Lung (tissue), 11 donors: ENCODE measurements at regions not wholly inside any gene's neighbourhood (a gene's known extent, or its start where the extent isn't known, plus 50 kb on each side); places are given as distances from the start of the nearest gene placed in this dataset.

Experiments used
- ATAC-seq: fragments of 200-7000 bp; cut with Tn5 transposase; one replicate; pipeline ENCODE4 v1.9.1; 2020; ENCODE audit warnings: moderate number of reproducible peaks; ENCODE audit not compliant: insufficient read depth, low FRiP score
- DNase-seq, 3 donors: peaks; one replicate each; pipeline ENCODE4 v3.0.0-alpha.2; 2013 to 2017
- H3K27ac ChIP-seq, 2 donors: one replicate each; pipeline ENCODE4 v1.5.1; 2013; ENCODE audit warnings: mild to moderate bottlenecking in 2 of 2, moderate library complexity in 2 of 2, control low read depth in 1 of 2, inconsistent platforms in 1 of 2, low read depth in 1 of 2, low read length in 1 of 2
- H3K27me3 ChIP-seq, 3 donors: one replicate each; pipeline ENCODE4 v1.5.1; 2013; ENCODE audit warnings: low read length in 2 of 3; ENCODE audit not compliant: control insufficient read depth in 3 of 3, insufficient read depth in 3 of 3
- H3K36me3 ChIP-seq, 4 donors: one replicate each; pipeline ENCODE4 v1.5.1; 2013; ENCODE audit warnings: low read length in 4 of 4, mild to moderate bottlenecking in 1 of 4, moderate library complexity in 1 of 4; ENCODE audit not compliant: control insufficient read depth in 4 of 4, insufficient read depth in 4 of 4
- H3K4me1 ChIP-seq, 5 donors: one replicate each; pipeline ENCODE4 v1.5.1; 2013; ENCODE audit warnings: low read length in 5 of 5, mild to moderate bottlenecking in 2 of 5, moderate library complexity in 1 of 5; ENCODE audit not compliant: control insufficient read depth in 5 of 5, insufficient read depth in 5 of 5
- H3K4me3 ChIP-seq: one replicate; pipeline ENCODE4 v1.5.1; 2013; ENCODE audit warnings: mild to moderate bottlenecking, control low read depth, moderate library complexity
- H3K9ac ChIP-seq, 2 donors: one replicate each; pipeline ENCODE4 v1.5.1; 2013; ENCODE audit warnings: low read length in 2 of 2, control low read depth in 1 of 2; ENCODE audit not compliant: insufficient read depth in 1 of 2
- H3K9me3 ChIP-seq, 4 donors: one replicate each; pipeline ENCODE4 v1.5.1; 2013; ENCODE audit warnings: low read length in 3 of 4, mild to moderate bottlenecking in 1 of 4, moderate library complexity in 1 of 4; ENCODE audit not compliant: control insufficient read depth in 4 of 4, insufficient read depth in 3 of 4
- CTCF ChIP-seq: IDR thresholded peaks from 2 replicates; pipeline ENCODE4 v1.5.1; 2012; ENCODE audit warnings: mild to moderate bottlenecking; ENCODE audit errors: control extremely low read depth, extremely low read depth
- WGBS, 2 donors: extraction: QIAGEN DNeasy Blood & Tissue Kit; methylation state at CpG; one replicate each; pipeline ENCODE4 v1.1.7; 2013; 5-methylcytosine and 5-hydroxymethylcytosine counted together
- donor health status: control.
- donor health status: control.
- donor health status: Bipolar disorder and iron deficiency.
- donor health status: healthy.
- donor health status: DM: yes; HTN: yes; CAD: no.

DNA sequence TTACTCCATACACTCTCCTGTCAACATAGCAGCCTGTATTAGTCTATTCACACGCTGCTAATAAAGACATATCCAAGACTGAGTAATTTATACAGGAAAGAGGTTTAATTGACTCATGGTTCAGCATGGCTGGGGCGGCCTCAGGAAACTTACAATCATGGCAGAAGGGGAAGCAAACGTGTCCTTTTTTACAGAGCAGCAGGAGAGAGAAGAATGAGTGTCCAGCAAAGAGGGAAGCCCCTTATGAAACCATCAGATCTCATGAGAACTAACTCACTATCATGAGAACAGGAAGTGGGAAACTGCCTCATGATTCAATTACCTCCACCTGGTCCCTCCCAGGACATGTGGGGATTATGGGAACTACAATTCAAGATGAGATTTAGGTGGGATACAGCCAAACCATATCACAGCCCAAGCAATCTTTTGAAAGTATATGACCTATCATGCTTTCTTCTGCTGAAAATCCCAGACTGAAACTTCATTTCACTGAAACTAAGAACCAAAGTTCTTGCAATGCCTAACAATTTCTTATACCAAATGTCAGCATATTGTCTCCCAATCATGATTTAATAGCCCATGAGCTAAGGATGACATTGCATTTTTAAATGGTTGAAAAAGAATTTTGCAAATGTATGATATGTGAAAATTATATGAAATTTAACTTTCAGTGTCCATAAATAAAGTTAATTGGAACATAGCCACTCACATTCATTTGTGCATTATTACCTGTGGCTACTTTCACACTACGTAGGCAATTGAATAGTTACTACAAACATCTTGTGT, 686.8 kb upstream of the ZEB2 start:
- Histone ChIP-seq H3K9ac (no peak overlapping the region), H3K27me3 (no peaks in the 10 kb centered on the region), H3K36me3 (no peaks in the 10 kb centered on the region), H3K9me3 (peaks cover 0 to 4% (median 1%) of the 10 kb centered on the region in 4 donors), H3K27ac (no peak overlapping the region), H3K4me1 (no peaks in the 10 kb centered on the region), H3K4me3 (no peak overlapping the region)
- WGBS, 2 donors = 74 to 84% methylated on average over 4 of the region's 4 CpGs
- no peak for TF ChIP-seq CTCF
- DNase-seq = no peak
- no peak for ATAC-seq

DNA sequence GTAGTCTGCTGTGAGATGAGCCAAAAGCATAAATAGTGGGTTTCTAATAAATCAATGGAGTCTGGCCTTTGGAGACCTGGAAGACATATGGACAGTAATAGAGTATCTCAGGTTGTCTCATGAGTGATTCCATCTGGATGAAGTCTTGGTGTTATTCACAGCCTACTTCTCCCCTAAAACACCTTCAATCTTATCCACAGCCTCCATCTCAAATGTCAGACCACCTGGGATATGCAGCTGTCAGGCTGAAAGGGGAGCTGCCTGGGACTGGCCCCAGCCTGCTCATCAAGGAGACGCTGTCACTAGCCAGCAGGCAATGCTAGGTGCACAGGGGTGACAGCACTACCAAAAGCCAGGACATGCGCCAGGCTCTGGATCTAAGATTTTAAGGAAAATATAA, 684.0 kb upstream of the ZEB2 start:
- H3K36me3 ChIP-seq = no peaks in the 10 kb centered on the region
- no peak for ATAC-seq
- TF ChIP-seq CTCF = no peak
- H3K4me3 ChIP-seq = no peak overlapping the region
- no peak for DNase-seq
- H3K9me3 ChIP-seq = peaks cover 0 to 2% (median 0%) of the 10 kb centered on the region in 4 donors
- 90 to 95% methylated on average over 2 of the region's 2 CpGs for WGBS, 2 donors
- no peak overlapping the region for H3K9ac ChIP-seq
- H3K27me3 ChIP-seq = no peaks in the 10 kb centered on the region
- H3K4me1 ChIP-seq = peaks cover 0 to 2% (median 0%) of the 10 kb centered on the region in 5 donors
- H3K27ac ChIP-seq = no peak overlapping the region

DNA sequence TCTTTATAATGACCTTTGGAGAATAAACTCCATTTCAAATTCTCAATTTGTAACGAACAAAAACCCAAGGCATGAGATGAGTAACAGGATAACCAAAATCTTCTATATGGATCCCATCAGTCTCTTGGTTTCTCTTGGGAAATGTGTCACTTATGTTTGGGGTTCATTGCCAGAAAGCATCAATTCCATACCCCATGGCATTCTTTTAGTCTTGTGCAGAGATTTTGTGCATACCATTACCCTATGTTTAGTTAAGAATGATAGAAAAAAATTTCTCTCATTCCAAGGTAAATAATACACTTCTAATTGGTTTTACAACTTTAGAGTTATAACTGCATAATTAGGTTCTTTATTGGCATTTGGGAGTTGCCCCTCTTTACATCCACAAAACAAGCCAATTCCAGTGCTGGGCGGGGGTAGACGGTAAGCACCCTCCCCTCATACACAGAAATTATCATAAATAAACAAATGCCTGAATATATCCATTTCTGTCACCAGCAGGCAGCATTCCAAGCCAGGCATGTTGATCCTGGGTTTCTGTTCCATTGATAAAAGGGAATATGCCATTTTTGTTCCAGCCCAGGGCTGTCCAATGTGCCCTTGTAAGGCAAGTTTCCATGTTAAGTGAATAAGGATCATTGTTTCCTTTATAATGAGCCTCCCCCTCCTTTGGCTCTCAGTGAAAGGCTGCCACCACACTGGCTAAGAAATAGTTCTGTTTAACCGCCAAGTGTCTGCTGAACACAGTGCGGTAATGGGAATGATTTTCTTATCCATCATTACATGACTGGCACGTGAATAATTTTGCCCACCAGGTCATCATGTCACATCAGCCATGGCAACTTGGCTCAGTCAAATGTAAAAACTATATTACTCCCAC, 680.1 kb upstream of the ZEB2 start:
- Histone ChIP-seq H3K9ac (no peak overlapping the region), H3K4me1 (peaks cover 0 to 2% (median 0%) of the 10 kb centered on the region in 5 donors), H3K4me3 (no peak overlapping the region), H3K9me3 (no peaks in the 10 kb centered on the region), H3K27ac (no peak overlapping the region), H3K36me3 (no peaks in the 10 kb centered on the region), H3K27me3 (no peaks in the 10 kb centered on the region)
- DNase-seq = no peak
- 93 to 94% methylated on average over 6 of the region's 6 CpGs for WGBS, 2 donors
- TF ChIP-seq CTCF = no peak
- ATAC-seq = no peak
